Esophagus muscularis mucosa (tissue), 3 donors: ENCODE measurements at regions not wholly inside any gene's neighbourhood (a gene's known extent, or its start where the extent isn't known, plus 50 kb on each side); places are given as distances from the start of the nearest gene placed in this dataset.

ENCODE experiments used
- EP300 ChIP-seq: sonication (generic); formaldehyde crosslinking; IDR thresholded peaks from one replicate; pipeline ENCODE4 v1.6.1; 2017; ENCODE audit warnings: antibody characterized with exemption
- TF ChIP-seq, protein P1 (sequence below), 3 experiments: fragments of 200-600 bp in 2 of 3; fragments of 450-650 bp in 1 of 3; sonication (generic) in 2 of 3; IDR thresholded peaks; one replicate each; pipeline ENCODE4 v1.5.1; 2017 to 2019; ENCODE audit warnings: antibody characterized with exemption in 3 of 3, mild to moderate bottlenecking in 2 of 3, moderate library complexity in 1 of 3

- TF ChIP-seq, protein P1, sequence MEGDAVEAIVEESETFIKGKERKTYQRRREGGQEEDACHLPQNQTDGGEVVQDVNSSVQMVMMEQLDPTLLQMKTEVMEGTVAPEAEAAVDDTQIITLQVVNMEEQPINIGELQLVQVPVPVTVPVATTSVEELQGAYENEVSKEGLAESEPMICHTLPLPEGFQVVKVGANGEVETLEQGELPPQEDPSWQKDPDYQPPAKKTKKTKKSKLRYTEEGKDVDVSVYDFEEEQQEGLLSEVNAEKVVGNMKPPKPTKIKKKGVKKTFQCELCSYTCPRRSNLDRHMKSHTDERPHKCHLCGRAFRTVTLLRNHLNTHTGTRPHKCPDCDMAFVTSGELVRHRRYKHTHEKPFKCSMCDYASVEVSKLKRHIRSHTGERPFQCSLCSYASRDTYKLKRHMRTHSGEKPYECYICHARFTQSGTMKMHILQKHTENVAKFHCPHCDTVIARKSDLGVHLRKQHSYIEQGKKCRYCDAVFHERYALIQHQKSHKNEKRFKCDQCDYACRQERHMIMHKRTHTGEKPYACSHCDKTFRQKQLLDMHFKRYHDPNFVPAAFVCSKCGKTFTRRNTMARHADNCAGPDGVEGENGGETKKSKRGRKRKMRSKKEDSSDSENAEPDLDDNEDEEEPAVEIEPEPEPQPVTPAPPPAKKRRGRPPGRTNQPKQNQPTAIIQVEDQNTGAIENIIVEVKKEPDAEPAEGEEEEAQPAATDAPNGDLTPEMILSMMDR (IDR thresholded peaks at IDR 0.05) = no peak
- no peak for TF ChIP-seq EP300
These were observed 74.7 kb upstream of the MAP4K3 start for GRCh38 chr2:39511605-39512433.
